Choroid plexus epithelial cell (primary cell): ENCODE measurements at regions not wholly inside any gene's neighbourhood (a gene's known extent, or its start where the extent isn't known, plus 50 kb on each side); places are given as distances from the start of the nearest gene placed in this dataset.

Experiments used
- DNase-seq: peaks from one replicate; pipeline ENCODE4 v3.0.0-alpha.2; 2010; ENCODE audit warnings: low read depth
- H3K4me3 ChIP-seq: 2 replicates; pipeline ENCODE4 v1.5.1; 2011; ENCODE audit warnings: low read depth, mild to moderate bottlenecking, control low read depth, low read length, moderate library complexity
- CTCF ChIP-seq: conservative IDR thresholded peaks from 2 replicates; pipeline ENCODE4 v1.5.1; 2011; ENCODE audit warnings: low read depth, mild to moderate bottlenecking, control low read depth, inconsistent platforms, low read length, moderate library complexity

DNA sequence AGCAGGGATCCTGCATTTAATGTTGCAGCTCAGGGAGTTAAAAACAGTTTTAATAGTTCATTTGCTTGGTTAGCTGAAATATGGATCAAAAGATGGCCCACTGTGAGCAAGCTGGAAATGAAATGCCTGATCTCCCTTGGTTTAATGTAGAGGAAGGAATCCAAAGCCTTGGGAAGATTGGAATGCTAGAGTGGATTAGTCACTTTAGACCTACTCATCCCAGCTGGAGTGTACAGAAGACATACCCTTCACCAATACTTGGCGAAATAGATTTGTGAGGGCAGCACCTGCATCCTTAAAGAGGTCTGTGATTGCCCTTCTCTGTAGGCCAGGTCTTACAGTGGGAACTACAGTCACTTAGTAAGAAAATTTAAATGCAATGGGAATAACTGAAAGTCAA is 58.0 kb upstream of the KRAS start:
- no peak for DNase-seq
- no peak for TF ChIP-seq CTCF

GRCh38 chr12:25307818-25308217 is 57.1 kb upstream of the KRAS start:
- H3K4me3 ChIP-seq = no peak overlapping the region
- TF ChIP-seq CTCF = no peak

More for the DNA sequence above, 58.0 kb upstream of the KRAS start:
- H3K4me3 ChIP-seq = no peak overlapping the region

GRCh38 chr12:25301798-25302197 is 51.1 kb upstream of the KRAS start:
- no peak for TF ChIP-seq CTCF
- no peak overlapping the region for H3K4me3 ChIP-seq
- DNase-seq = peak; percentile 58

More at GRCh38 chr12:25307818-25308217, 57.1 kb upstream of the KRAS start:
- no peak for DNase-seq
